ENCODE measurements at regions not wholly inside any gene's neighbourhood (a gene's known extent, or its start where the extent isn't known, plus 50 kb on each side); places are given as distances from the start of the nearest gene placed in this dataset.
"Not testable (repeated sequence)": the region's sequence is repeated elsewhere in the genome, so short reads cannot be mapped to it uniquely, and the experiment has no call there.

GRCh38 chr12:4187315-4187714, 86.2 kb upstream of the CCND2 start:
- ATAC-seq; DNase-seq (ENCODE audit: low spot score); H3K27ac ChIP-seq (ENCODE audit: extremely low read length, insufficient read depth, low read length); H3K36me3 ChIP-seq (replicated peaks in 1 of 2; ENCODE audit: control insufficient read depth in 1 of 2, insufficient read depth in 2 of 2, low read length in 2 of 2); H3K9ac ChIP-seq (ENCODE audit: insufficient read depth, low read depth, low read length); in situ Hi-C loops (cut with HindIII; ENCODE audit: extremely low pct_ligation_motif_present, low pct_unique_long_range_greater_than_20kb); H3K4me2 ChIP-seq (ENCODE audit: low read depth, low read length); H3K27me3 ChIP-seq (ENCODE audit: control insufficient read depth in 1 of 2, insufficient read depth in 2 of 2, low read length in 2 of 2); H3K9me3 ChIP-seq (ENCODE audit: low read length); H3K4me3 ChIP-seq (replicated peaks in 1 of 3; ENCODE audit: insufficient read depth in 1 of 3, low read depth in 2 of 3, low read length in 3 of 3); H4K20me1 ChIP-seq (ENCODE audit: insufficient read depth, low read length); POLR2A ChIA-PET; FAIRE-seq; BruUV-seq (replicated peaks); CTCF ChIA-PET (ENCODE audit: low intra/inter-chr PET ratio, low total read pairs); H3K79me2 ChIP-seq (ENCODE audit: insufficient read depth, low read length); intact Hi-C loops (cut with micrococcal nuclease; ENCODE audit: unreplicated experiment); H3K4me1 ChIP-seq (ENCODE audit: insufficient read depth, low read length); H2AFZ ChIP-seq (ENCODE audit: low read length): not testable (repeated sequence)
- WGBS (ENCODE audit: low lambda C conversion rate): 10% methylated on average over 3 of the region's 3 CpGs

GRCh38 chr12:4178424-4179170, 95.0 kb upstream of the CCND2 start:
- Histone ChIP-seq H3K27ac (ENCODE audit: extremely low read length, insufficient read depth, low read length) (no peak overlapping the region), H3K4me3 (replicated peaks in 1 of 3; ENCODE audit: insufficient read depth in 1 of 3, low read depth in 2 of 3, low read length in 3 of 3) (no peak overlapping the region), H3K36me3 (replicated peaks in 1 of 2; ENCODE audit: control insufficient read depth in 1 of 2, insufficient read depth in 2 of 2, low read length in 2 of 2) (no peaks in the 10 kb centered on the region), H4K20me1 (ENCODE audit: insufficient read depth, low read length) (no peaks in the 10 kb centered on the region), H3K9me3 (ENCODE audit: low read length) (no peaks in the 10 kb centered on the region), H3K4me2 (ENCODE audit: low read depth, low read length) (no peak overlapping the region), H3K79me2 (ENCODE audit: insufficient read depth, low read length) (no peaks in the 10 kb centered on the region), H3K4me1 (ENCODE audit: insufficient read depth, low read length) (no peaks in the 10 kb centered on the region), H3K9ac (ENCODE audit: insufficient read depth, low read depth, low read length) (no peak overlapping the region), H2AFZ (ENCODE audit: low read length) (no peak overlapping the region), H3K27me3 (ENCODE audit: control insufficient read depth in 1 of 2, insufficient read depth in 2 of 2, low read length in 2 of 2) (no peaks in the 10 kb centered on the region)
- DNase-seq (ENCODE audit: low spot score) (no peak), ATAC-seq (no peak), FAIRE-seq (no peak)
- no peak for TF ChIP-seq ZNF792 (CRISPR knock-in tag; IDR thresholded peaks at IDR 0.05)
- TF ChIP-seq ZBTB44 (CRISPR knock-in tag; IDR thresholded peaks at IDR 0.05): no peak
- TF ChIP-seq MXD3 (CRISPR knock-in tag; IDR thresholded peaks at IDR 0.05): no peak
- no peak for TF ChIP-seq ADNP (CRISPR knock-in tag; IDR thresholded peaks at IDR 0.05)
- TF ChIP-seq DMTF1 (CRISPR knock-in tag; IDR thresholded peaks at IDR 0.05): no peak
- TF ChIP-seq MAX (IDR thresholded peaks at IDR 0.05): no peak
- TF ChIP-seq ZNF550 (CRISPR knock-in tag; IDR thresholded peaks at IDR 0.05; ENCODE audit: borderline replicate concordance): no peak
- TF ChIP-seq TFE3 (CRISPR knock-in tag; IDR thresholded peaks at IDR 0.05): no peak
- CTCF ChIA-PET (ENCODE audit: low intra/inter-chr PET ratio, low total read pairs): no interaction called here
- intact Hi-C loops (cut with micrococcal nuclease; ENCODE audit: unreplicated experiment) (no loop called here), in situ Hi-C loops (cut with HindIII; ENCODE audit: extremely low pct_ligation_motif_present, low pct_unique_long_range_greater_than_20kb) (no loop called here)
- 35% methylated on average over 4 of the region's 4 CpGs for WGBS (ENCODE audit: low lambda C conversion rate)
- POLR2A ChIA-PET: no interaction called here
- BruUV-seq (replicated peaks): no TSS peak
